Upper lobe of left lung (tissue), 4 donors: ENCODE measurements at regions not wholly inside any gene's neighbourhood (a gene's known extent, or its start where the extent isn't known, plus 50 kb on each side); places are given as distances from the start of the nearest gene placed in this dataset.

Source experiments
- CTCF ChIP-seq, 6 experiments: fragments of 450-650 bp in 4 of 6; fragments of 200-600 bp in 2 of 6; sonication (generic) in 2 of 6; IDR thresholded peaks; one replicate each; pipeline ENCODE4 v1.5.1; 2016 to 2019; ENCODE audit warnings: antibody characterized with exemption in 6 of 6
- EP300 ChIP-seq, 4 donors: sonication (generic); formaldehyde crosslinking; IDR thresholded peaks; one replicate each; pipeline ENCODE4 v1.5.1; 2017; ENCODE audit warnings: antibody characterized with exemption in 4 of 4, control low read depth in 2 of 4
- POLR2A ChIP-seq, 4 donors: fragments of 450-650 bp; IDR thresholded peaks; one replicate each; pipeline ENCODE4 v1.5.1; 2016 to 2017; ENCODE audit warnings: antibody characterized with exemption in 4 of 4, mild to moderate bottlenecking in 2 of 4

GRCh38 chr12:113724794-113725556 is 241.2 kb downstream of the RBM19 start:
- TF ChIP-seq POLR2A (IDR thresholded peaks at IDR 0.05), result no peak
- TF ChIP-seq EP300 (IDR thresholded peaks at IDR 0.05), result no peak
- no peak for TF ChIP-seq CTCF (IDR thresholded peaks at IDR 0.05)
